Stimulated activated naive CD8-positive, alpha-beta T cell treated with anti-CD3 and anti-CD28 coated beads, Interleukin-15, Interleukin-2, amounts not matched to agents 100 ng/mL and 50 ng/mL, for 24 hours (primary cell): ENCODE measurements at regions not wholly inside any gene's neighbourhood (a gene's known extent, or its start where the extent isn't known, plus 50 kb on each side); places are given as distances from the start of the nearest gene placed in this dataset.
A peak's percentile ranks its signal among the peaks of the same experiment; 100 is the strongest.

Source experiments
- H3K27ac Mint-ChIP-seq: one replicate; pipeline ENCODE4 v1.8.0; 2021; ENCODE audit warnings: mild to moderate bottlenecking, mixed read lengths
- H3K27me3 Mint-ChIP-seq: one replicate; pipeline ENCODE4 v1.8.0; 2021; ENCODE audit warnings: mixed read lengths
- H3K36me3 Mint-ChIP-seq: one replicate; pipeline ENCODE4 v1.8.0; 2021; ENCODE audit warnings: low read depth, mixed read lengths
- H3K4me1 Mint-ChIP-seq: one replicate; pipeline ENCODE4 v1.8.0; 2021; ENCODE audit warnings: low read depth, mixed read lengths
- H3K4me3 Mint-ChIP-seq: one replicate; pipeline ENCODE4 v1.8.0; 2021; ENCODE audit warnings: mild to moderate bottlenecking, mixed read lengths
- H3K9me3 Mint-ChIP-seq: one replicate; pipeline ENCODE4 v1.8.0; 2021; ENCODE audit warnings: mixed read lengths

- Mint-ChIP-seq H3K27me3 (no peaks in the 10 kb centered on the region), H3K4me1 (peaks cover 6% of the 10 kb centered on the region), H3K36me3 (no peaks in the 10 kb centered on the region), H3K4me3 (no peak overlapping the region), H3K9me3 (peaks cover 7% of the 10 kb centered on the region), H3K27ac (peak overlapping the region; percentile 37)
Measured at GRCh38 chr11:45048870-45049691, 97.4 kb upstream of the PRDM11 start.

DNA sequence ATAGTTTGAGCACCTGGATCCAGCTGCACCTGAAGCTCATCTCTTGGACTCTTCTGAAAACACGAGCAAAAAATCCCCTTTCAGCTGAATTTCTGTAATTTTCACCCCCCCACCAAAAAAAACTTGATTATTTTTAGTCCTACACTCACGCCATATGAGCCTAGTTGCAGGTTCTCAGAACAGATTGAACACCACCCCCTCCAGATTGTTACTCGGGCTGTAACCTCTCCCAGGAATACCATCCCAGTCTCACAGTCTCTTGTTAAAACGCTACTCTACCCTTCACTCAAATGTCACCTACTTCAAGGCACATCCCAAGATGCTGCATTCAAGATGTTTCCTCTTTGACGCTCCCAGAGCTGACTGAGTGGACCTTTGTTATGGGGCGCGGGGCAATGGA lies 96.3 kb upstream of the PRDM11 start:
- Mint-ChIP-seq H3K36me3 (no peaks in the 10 kb centered on the region), H3K27ac (no peak overlapping the region), H3K4me3 (no peak overlapping the region), H3K9me3 (peaks cover 7% of the 10 kb centered on the region), H3K4me1 (peaks cover 6% of the 10 kb centered on the region), H3K27me3 (no peaks in the 10 kb centered on the region)

- Mint-ChIP-seq H3K36me3 (no peaks in the 10 kb centered on the region), H3K9me3 (peaks cover 7% of the 10 kb centered on the region), H3K4me1 (no peaks in the 10 kb centered on the region), H3K27me3 (no peaks in the 10 kb centered on the region), H3K4me3 (no peak overlapping the region), H3K27ac (no peak overlapping the region)
Measured at GRCh38 chr11:45051621-45052020, 94.8 kb upstream of the PRDM11 start.

DNA sequence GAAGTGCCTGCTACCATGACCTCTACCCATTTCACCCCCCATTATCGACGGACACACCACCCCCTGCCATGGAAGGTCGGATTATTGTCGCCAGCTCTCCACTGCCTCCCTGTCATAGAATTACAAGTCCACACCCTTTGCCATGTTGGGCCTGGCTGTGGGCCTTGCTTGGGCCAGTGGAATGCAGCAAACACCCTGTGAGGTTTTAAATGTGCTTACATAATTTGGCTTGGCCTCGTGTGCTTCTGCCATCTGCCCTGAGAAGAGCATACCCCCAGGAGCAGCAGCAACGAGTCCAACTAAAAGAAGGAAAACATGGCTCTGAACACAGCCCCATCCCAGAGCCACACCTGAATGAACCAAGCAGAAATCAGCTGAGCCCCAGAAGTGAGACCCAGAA lies 94.1 kb upstream of the PRDM11 start:
- Mint-ChIP-seq H3K27ac (no peak overlapping the region), H3K9me3 (peaks cover 7% of the 10 kb centered on the region), H3K4me1 (no peaks in the 10 kb centered on the region), H3K27me3 (no peaks in the 10 kb centered on the region), H3K36me3 (no peaks in the 10 kb centered on the region), H3K4me3 (no peak overlapping the region)

- H3K27me3 Mint-ChIP-seq = no peaks in the 10 kb centered on the region
- no peaks in the 10 kb centered on the region for H3K36me3 Mint-ChIP-seq
- no peak overlapping the region for H3K4me3 Mint-ChIP-seq
- no peak overlapping the region for H3K27ac Mint-ChIP-seq
- no peaks in the 10 kb centered on the region for H3K4me1 Mint-ChIP-seq
- peaks cover 7% of the 10 kb centered on the region for H3K9me3 Mint-ChIP-seq
Measured at GRCh38 chr11:45053736-45054446, 92.5 kb upstream of the PRDM11 start.

- Mint-ChIP-seq H3K27me3 (no peaks in the 10 kb centered on the region), H3K9me3 (peaks cover 4% of the 10 kb centered on the region), H3K27ac (no peak overlapping the region), H3K4me3 (no peak overlapping the region), H3K36me3 (no peaks in the 10 kb centered on the region), H3K4me1 (no peaks in the 10 kb centered on the region)
Measured at GRCh38 chr11:45054956-45055355, 91.5 kb upstream of the PRDM11 start.

DNA sequence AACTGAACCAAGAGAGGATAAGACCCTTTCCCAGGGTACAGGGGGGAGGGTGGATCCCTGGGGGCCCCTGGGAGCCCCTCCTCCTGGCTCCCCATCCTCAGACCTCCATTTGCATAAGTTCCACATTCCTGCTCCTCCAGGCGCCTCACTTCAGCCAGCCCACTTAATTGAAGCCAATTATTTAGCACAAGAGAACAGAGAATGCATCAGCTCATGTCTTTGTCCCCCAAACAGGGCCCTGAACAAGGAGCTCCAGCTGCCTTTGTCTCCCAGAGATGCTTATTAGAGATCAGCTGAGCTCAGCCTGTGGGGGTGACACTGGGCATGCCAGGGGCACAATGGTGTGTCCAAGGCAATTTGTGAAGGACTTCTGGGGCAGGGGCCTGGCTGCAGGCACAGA lies 89.9 kb upstream of the PRDM11 start:
- Mint-ChIP-seq H3K36me3 (no peaks in the 10 kb centered on the region), H3K4me3 (no peak overlapping the region), H3K4me1 (no peaks in the 10 kb centered on the region), H3K9me3 (no peaks in the 10 kb centered on the region), H3K27me3 (no peaks in the 10 kb centered on the region), H3K27ac (no peak overlapping the region)

GRCh38 chr11:45057938-45058646 lies 88.3 kb upstream of the PRDM11 start:
- H3K36me3 Mint-ChIP-seq = no peaks in the 10 kb centered on the region
- H3K4me3 Mint-ChIP-seq = no peak overlapping the region
- no peak overlapping the region for H3K27ac Mint-ChIP-seq
- no peaks in the 10 kb centered on the region for H3K9me3 Mint-ChIP-seq
- no peaks in the 10 kb centered on the region for H3K4me1 Mint-ChIP-seq
- no peaks in the 10 kb centered on the region for H3K27me3 Mint-ChIP-seq

GRCh38 chr11:45058647-45058950 lies 87.8 kb upstream of the PRDM11 start:
- Mint-ChIP-seq H3K4me3 (no peak overlapping the region), H3K4me1 (no peaks in the 10 kb centered on the region), H3K27ac (no peak overlapping the region), H3K9me3 (peaks cover 4% of the 10 kb centered on the region), H3K36me3 (no peaks in the 10 kb centered on the region), H3K27me3 (no peaks in the 10 kb centered on the region)

- H3K27ac Mint-ChIP-seq = no peak overlapping the region
- H3K27me3 Mint-ChIP-seq = no peaks in the 10 kb centered on the region
- H3K9me3 Mint-ChIP-seq = peaks cover 11% of the 10 kb centered on the region
- no peaks in the 10 kb centered on the region for H3K36me3 Mint-ChIP-seq
- H3K4me3 Mint-ChIP-seq = no peak overlapping the region
- H3K4me1 Mint-ChIP-seq = no peaks in the 10 kb centered on the region
Measured at GRCh38 chr11:45060707-45061106, 85.7 kb upstream of the PRDM11 start.

GRCh38 chr11:45061641-45062040 lies 84.8 kb upstream of the PRDM11 start:
- H3K36me3 Mint-ChIP-seq = no peaks in the 10 kb centered on the region
- H3K27ac Mint-ChIP-seq = no peak overlapping the region
- H3K9me3 Mint-ChIP-seq = peaks cover 15% of the 10 kb centered on the region
- H3K4me3 Mint-ChIP-seq = no peak overlapping the region
- no peaks in the 10 kb centered on the region for H3K4me1 Mint-ChIP-seq
- H3K27me3 Mint-ChIP-seq = no peaks in the 10 kb centered on the region

DNA sequence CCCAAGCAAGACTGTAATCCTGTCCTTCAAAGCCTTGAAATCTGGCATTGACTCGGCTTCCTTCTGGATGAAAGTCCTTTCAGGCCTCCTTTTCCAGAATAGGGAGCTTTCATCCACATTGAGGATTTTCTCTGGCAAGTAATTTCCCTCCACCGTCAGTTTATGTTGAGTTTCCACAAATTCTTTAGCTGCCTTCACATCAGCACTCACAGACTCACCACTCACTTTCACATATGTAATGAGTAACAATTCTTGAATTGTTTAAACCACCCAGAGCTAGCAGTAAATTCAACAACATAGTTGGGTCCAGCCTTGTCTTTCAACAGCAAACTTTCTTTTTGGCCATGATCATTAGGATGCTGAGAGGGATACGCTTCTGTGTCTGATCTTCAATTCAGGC lies 84.3 kb upstream of the PRDM11 start:
- Mint-ChIP-seq H3K27ac (no peak overlapping the region), H3K4me3 (no peak overlapping the region), H3K4me1 (no peaks in the 10 kb centered on the region), H3K9me3 (peaks cover 19% of the 10 kb centered on the region), H3K27me3 (no peaks in the 10 kb centered on the region), H3K36me3 (no peaks in the 10 kb centered on the region)

DNA sequence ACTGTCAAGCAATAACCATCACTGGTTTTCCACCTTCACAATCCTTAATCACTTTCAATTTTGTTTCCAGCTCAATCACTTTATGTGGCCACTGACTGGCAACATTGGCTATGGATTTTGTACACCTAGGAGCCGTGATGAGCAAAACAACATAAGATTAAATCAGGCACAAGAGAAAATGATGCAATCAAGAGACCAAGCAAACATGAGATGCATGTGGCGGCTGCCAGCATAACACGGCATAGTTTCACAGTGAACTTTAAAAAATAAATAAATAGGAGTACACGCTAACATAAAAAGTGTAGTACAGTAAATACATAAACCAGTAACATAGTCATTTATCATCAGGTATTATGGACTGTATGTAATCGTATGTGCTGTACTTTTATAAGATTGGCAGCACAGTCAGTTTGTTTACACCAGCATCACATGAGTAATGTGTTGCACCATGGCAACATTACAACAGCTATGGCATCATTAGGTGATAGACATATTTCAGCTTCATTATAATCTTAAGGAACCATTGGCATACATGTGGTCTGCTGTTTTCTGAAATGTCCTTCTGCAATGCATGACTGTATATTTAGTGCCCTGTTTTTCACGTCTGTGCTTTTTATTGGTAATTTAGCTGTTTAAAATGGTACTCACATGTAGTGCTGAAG lies 83.3 kb upstream of the PRDM11 start:
- H3K27ac Mint-ChIP-seq = no peak overlapping the region
- H3K36me3 Mint-ChIP-seq = no peaks in the 10 kb centered on the region
- H3K27me3 Mint-ChIP-seq = no peaks in the 10 kb centered on the region
- no peak overlapping the region for H3K4me3 Mint-ChIP-seq
- peaks cover 19% of the 10 kb centered on the region for H3K9me3 Mint-ChIP-seq
- H3K4me1 Mint-ChIP-seq = no peaks in the 10 kb centered on the region

- Mint-ChIP-seq H3K4me1 (no peaks in the 10 kb centered on the region), H3K27me3 (no peaks in the 10 kb centered on the region), H3K4me3 (no peak overlapping the region), H3K27ac (no peak overlapping the region), H3K36me3 (no peaks in the 10 kb centered on the region), H3K9me3 (peaks cover 19% of the 10 kb centered on the region)
Measured at GRCh38 chr11:45063669-45064068, 82.8 kb upstream of the PRDM11 start.

GRCh38 chr11:45067966-45068365 lies 78.5 kb upstream of the PRDM11 start:
- Mint-ChIP-seq H3K4me3 (no peak overlapping the region), H3K27ac (no peak overlapping the region), H3K9me3 (peaks cover 19% of the 10 kb centered on the region)

More at GRCh38 chr11:45067966-45068365, 78.5 kb upstream of the PRDM11 start:
- Mint-ChIP-seq H3K27me3 (no peaks in the 10 kb centered on the region), H3K36me3 (no peaks in the 10 kb centered on the region), H3K4me1 (peaks cover 6% of the 10 kb centered on the region)
